Caco-2 (cell line): ENCODE measurements at regions not wholly inside any gene's neighbourhood (a gene's known extent, or its start where the extent isn't known, plus 50 kb on each side); places are given as distances from the start of the nearest gene placed in this dataset.

Experiments used
- BruUV-seq: library from RNA; stranded (reverse); fragments of 400-500 nt; replicated peaks from 2 replicates; lab custom pipeline; 2021; lab: Mats Ljungman, UMichigan
- CTCF ChIA-PET: fragments of 300-600 bp; sonication (Branson Sonifier 250); formaldehyde crosslinking; loops from one replicate; lab custom pipeline; 2022; ENCODE audit warnings: antibody characterized with exemption; lab: Charles Lee
- POLR2A ChIA-PET: fragments of 300-600 bp; sonication (Branson Sonifier 250); formaldehyde crosslinking; loops from one replicate; lab custom pipeline; 2022; ENCODE audit warnings: antibody characterized with exemption; lab: Charles Lee
- DNase-seq, 2 experiments: peaks; one replicate each; pipeline versions ENCODE4 v3.0.0 to v3.0.0-alpha.2; 2020 to 2022
- H3K27me3 ChIP-seq: replicated peaks from 2 replicates; pipeline ENCODE4 v1.6.0; 2011; ENCODE audit warnings: low read length; ENCODE audit not compliant: control insufficient read depth, insufficient read depth
- H3K36me3 ChIP-seq: 2 replicates; pipeline ENCODE4 v1.5.1; 2011; ENCODE audit warnings: low read length; ENCODE audit not compliant: control insufficient read depth, insufficient read depth
- H3K4me1 ChIP-seq: fragments of 250-450 bp; sonication (Bioruptor Pico); 2 replicates; pipeline ENCODE4 v1.5.1; 2020; ENCODE audit warnings: mild to moderate bottlenecking
- H3K4me3 ChIP-seq: 2 replicates; pipeline ENCODE4 v1.5.1; 2011; ENCODE audit warnings: low read depth, mild to moderate bottlenecking, control low read depth, low read length
- H3K9me3 ChIP-seq: fragments of 250-450 bp; sonication (Bioruptor Pico); 2 replicates; pipeline ENCODE4 v1.5.1; 2020; ENCODE audit warnings: mild to moderate bottlenecking, moderate library complexity
- H3K27ac Mint-ChIP-seq: one replicate; pipeline ENCODE4 v1.8.0; 2022; ENCODE audit warnings: mixed read lengths; ENCODE audit not compliant: unreplicated experiment
- H3K27me3 Mint-ChIP-seq: one replicate; pipeline ENCODE4 v1.8.0; 2022; ENCODE audit warnings: mixed read lengths; ENCODE audit not compliant: insufficient read depth, unreplicated experiment
- H3K36me3 Mint-ChIP-seq: one replicate; pipeline ENCODE4 v1.8.0; 2022; ENCODE audit warnings: mild to moderate bottlenecking, mixed read lengths; ENCODE audit not compliant: insufficient read depth, unreplicated experiment
- H3K4me1 Mint-ChIP-seq: one replicate; pipeline ENCODE4 v1.8.0; 2022; ENCODE audit warnings: low read depth, mixed read lengths; ENCODE audit not compliant: unreplicated experiment
- H3K4me3 Mint-ChIP-seq: one replicate; pipeline ENCODE4 v1.8.0; 2022; ENCODE audit warnings: mild to moderate bottlenecking, moderate library complexity, mixed read lengths; ENCODE audit not compliant: unreplicated experiment
- H3K9me3 Mint-ChIP-seq: one replicate; pipeline ENCODE4 v1.8.0; 2022; ENCODE audit warnings: mixed read lengths; ENCODE audit not compliant: unreplicated experiment
- CTCF ChIP-seq, 2 experiments: fragments of 200-600 bp in 1 of 2; IDR thresholded peaks; 1 replicate in 1 of 2; 2 replicates in 1 of 2; pipeline versions ENCODE4 v1.5.1 to v1.8.0; 2011 to 2022; ENCODE audit warnings: antibody characterized with exemption in 1 of 2, control low read depth in 1 of 2, inconsistent platforms in 1 of 2, low read depth in 1 of 2, low read length in 1 of 2, mild to moderate bottlenecking in 1 of 2, moderate library complexity in 1 of 2; ENCODE audit not compliant: insufficient read depth in 1 of 2, severe bottlenecking in 1 of 2, unreplicated experiment in 1 of 2
- intact Hi-C: fragments of 100-400 bp; cut with micrococcal nuclease; formaldehyde crosslinking; loops from one replicate; pipeline ENCODE4 v1.10.0; 2022; ENCODE audit not compliant: unreplicated experiment

- TF ChIP-seq CTCF (IDR thresholded peaks at IDR 0.05; ENCODE audit: insufficient read depth in 1 of 2, low read depth in 1 of 2, low read length in 1 of 2, severe bottlenecking in 1 of 2, unreplicated experiment in 1 of 2), result no peak
- Histone ChIP-seq H3K4me1 (no peaks in the 10 kb centered on the region), H3K27me3 (no peaks in the 10 kb centered on the region), H3K9me3 (no peaks in the 10 kb centered on the region), H3K4me3 (no peak overlapping the region), H3K36me3 (no peaks in the 10 kb centered on the region)
- Mint-ChIP-seq H3K4me1 (no peaks in the 10 kb centered on the region), H3K4me3 (no peak overlapping the region), H3K27me3 (no peaks in the 10 kb centered on the region), H3K27ac (no peak overlapping the region), H3K9me3 (no peaks in the 10 kb centered on the region), H3K36me3 (no peaks in the 10 kb centered on the region)
- DNase-seq, result peak in 1 of 2 experiments; percentile 11
- BruUV-seq, result no TSS peak
- CTCF ChIA-PET, result no interaction called here
- intact Hi-C loops, result loop anchor here (5.0 kb wide), 1 partner anchor 277 kb away; no protein-coding TSS in a partner anchor
- POLR2A ChIA-PET, result no interaction called here
Observed at GRCh38 chr2:238509903-238510302, 83.2 kb downstream of the ASB1 start.

- TF ChIP-seq CTCF (IDR thresholded peaks at IDR 0.05; ENCODE audit: insufficient read depth in 1 of 2, low read depth in 1 of 2, low read length in 1 of 2, severe bottlenecking in 1 of 2, unreplicated experiment in 1 of 2), result no peak
- no peak overlapping the region for H3K4me3 ChIP-seq
- no TSS peak for BruUV-seq
- H3K9me3 Mint-ChIP-seq, result peaks cover 2% of the 10 kb centered on the region
- no peak overlapping the region for H3K27ac Mint-ChIP-seq
- DNase-seq, result peak in 1 of 2 experiments; percentile 14
- H3K9me3 ChIP-seq, result no peaks in the 10 kb centered on the region
- no peak overlapping the region for H3K4me3 Mint-ChIP-seq
- H3K4me1 ChIP-seq, result no peaks in the 10 kb centered on the region
- no peaks in the 10 kb centered on the region for H3K27me3 ChIP-seq
- H3K36me3 ChIP-seq, result no peaks in the 10 kb centered on the region
- H3K36me3 Mint-ChIP-seq, result no peaks in the 10 kb centered on the region
- CTCF ChIA-PET, result no interaction called here
- POLR2A ChIA-PET, result no interaction called here
- no peaks in the 10 kb centered on the region for H3K27me3 Mint-ChIP-seq
- intact Hi-C loops, result no loop called here
- no peaks in the 10 kb centered on the region for H3K4me1 Mint-ChIP-seq
Observed at GRCh38 chr2:238510911-238511613, 84.3 kb downstream of the ASB1 start.

- H3K4me3 Mint-ChIP-seq, result no peak overlapping the region
- no peaks in the 10 kb centered on the region for H3K4me1 Mint-ChIP-seq
- Histone ChIP-seq H3K4me1 (no peaks in the 10 kb centered on the region), H3K36me3 (no peaks in the 10 kb centered on the region), H3K9me3 (no peaks in the 10 kb centered on the region), H3K27me3 (no peaks in the 10 kb centered on the region), H3K4me3 (no peak overlapping the region)
- POLR2A ChIA-PET, result no interaction called here
- no peak overlapping the region for H3K27ac Mint-ChIP-seq
- intact Hi-C loops, result no loop called here
- BruUV-seq, result no TSS peak
- H3K27me3 Mint-ChIP-seq, result no peaks in the 10 kb centered on the region
- CTCF ChIA-PET, result no interaction called here
- H3K9me3 Mint-ChIP-seq, result peaks cover 7% of the 10 kb centered on the region
- TF ChIP-seq CTCF (IDR thresholded peaks at IDR 0.05; ENCODE audit: insufficient read depth in 1 of 2, low read depth in 1 of 2, low read length in 1 of 2, severe bottlenecking in 1 of 2, unreplicated experiment in 1 of 2), result no peak
- DNase-seq, result no peak
- H3K36me3 Mint-ChIP-seq, result no peaks in the 10 kb centered on the region
Observed at GRCh38 chr2:238511614-238511950, 84.9 kb downstream of the ASB1 start.
